ENCODE measurements at regions not wholly inside any gene's neighbourhood (a gene's known extent, or its start where the extent isn't known, plus 50 kb on each side); places are given as distances from the start of the nearest gene placed in this dataset.

- ATAC-seq (no peak), DNase-seq (no peak)
- H3K4me1 Mint-ChIP-seq (ENCODE audit: low read depth): no peaks in the 10 kb centered on the region
- H3K9me3 Mint-ChIP-seq (ENCODE audit: insufficient read depth): no peaks in the 10 kb centered on the region
- no peak overlapping the region for H3K4me3 Mint-ChIP-seq
- CTCF ChIA-PET: interaction anchor here (0.6 kb wide), 1 partner anchor 129 kb away, joined by 4 read pairs; no protein-coding TSS in a partner anchor
- POLR2A ChIA-PET: no interaction called here
- no peaks in the 10 kb centered on the region for H3K36me3 Mint-ChIP-seq (ENCODE audit: low read depth)
- H3K27me3 Mint-ChIP-seq (ENCODE audit: low read depth): no peaks in the 10 kb centered on the region
- no peak overlapping the region for H3K27ac Mint-ChIP-seq
Observed at GRCh38 chr5:18807256-18808149, 1173.2 kb downstream of the TAF11L14 start.

GRCh38 chr5:18811661-18812060, 1176.3 kb downstream of the CDH18 start:
- no peak overlapping the region for H3K27ac Mint-ChIP-seq
- POLR2A ChIA-PET: no interaction called here
- no peaks in the 10 kb centered on the region for H3K4me1 Mint-ChIP-seq (ENCODE audit: low read depth)
- H3K9me3 Mint-ChIP-seq (ENCODE audit: insufficient read depth): no peaks in the 10 kb centered on the region
- DNase-seq (no peak), ATAC-seq (no peak)
- H3K36me3 Mint-ChIP-seq (ENCODE audit: low read depth): no peaks in the 10 kb centered on the region
- no peak overlapping the region for H3K4me3 Mint-ChIP-seq
- H3K27me3 Mint-ChIP-seq (ENCODE audit: low read depth): no peaks in the 10 kb centered on the region
- CTCF ChIA-PET: no interaction called here

GRCh38 chr5:18828351-18828750, 1159.6 kb downstream of the CDH18 start:
- ChIA-PET POLR2A (no interaction called here), CTCF (no interaction called here)
- no peaks in the 10 kb centered on the region for H3K9me3 Mint-ChIP-seq (ENCODE audit: insufficient read depth)
- no peaks in the 10 kb centered on the region for H3K27me3 Mint-ChIP-seq (ENCODE audit: low read depth)
- no peak overlapping the region for H3K27ac Mint-ChIP-seq
- H3K36me3 Mint-ChIP-seq (ENCODE audit: low read depth): no peaks in the 10 kb centered on the region
- no peak for DNase-seq
- H3K4me1 Mint-ChIP-seq (ENCODE audit: low read depth): no peaks in the 10 kb centered on the region
- ATAC-seq: no peak
- no peak overlapping the region for H3K4me3 Mint-ChIP-seq

- Mint-ChIP-seq H3K27me3 (ENCODE audit: low read depth) (no peaks in the 10 kb centered on the region), H3K27ac (no peak overlapping the region), H3K4me3 (no peak overlapping the region), H3K36me3 (ENCODE audit: low read depth) (no peaks in the 10 kb centered on the region), H3K9me3 (ENCODE audit: insufficient read depth) (no peaks in the 10 kb centered on the region), H3K4me1 (ENCODE audit: low read depth) (no peaks in the 10 kb centered on the region)
- ATAC-seq (no peak), DNase-seq (no peak)
- CTCF ChIA-PET: no interaction called here
- POLR2A ChIA-PET: no interaction called here
Observed at GRCh38 chr5:18829539-18829938, 1158.5 kb downstream of the CDH18 start.

GRCh38 chr5:18850216-18850615, 1137.8 kb downstream of the CDH18 start:
- DNase-seq (no peak), ATAC-seq (no peak)
- Mint-ChIP-seq H3K36me3 (ENCODE audit: low read depth) (no peaks in the 10 kb centered on the region), H3K27me3 (ENCODE audit: low read depth) (no peaks in the 10 kb centered on the region), H3K4me1 (ENCODE audit: low read depth) (no peaks in the 10 kb centered on the region), H3K4me3 (no peak overlapping the region), H3K27ac (no peak overlapping the region), H3K9me3 (ENCODE audit: insufficient read depth) (no peaks in the 10 kb centered on the region)
- CTCF ChIA-PET: no interaction called here
- POLR2A ChIA-PET: no interaction called here

- Mint-ChIP-seq H3K36me3 (ENCODE audit: low read depth) (no peaks in the 10 kb centered on the region), H3K27me3 (ENCODE audit: low read depth) (no peaks in the 10 kb centered on the region), H3K4me3 (no peak overlapping the region), H3K27ac (no peak overlapping the region), H3K9me3 (ENCODE audit: insufficient read depth) (no peaks in the 10 kb centered on the region), H3K4me1 (ENCODE audit: low read depth) (no peaks in the 10 kb centered on the region)
- ChIA-PET POLR2A (no interaction called here), CTCF (no interaction called here)
- DNase-seq (no peak), ATAC-seq (no peak)
Observed at GRCh38 chr5:18872978-18873377, 1115.0 kb downstream of the CDH18 start.

- CTCF ChIA-PET: no interaction called here
- Mint-ChIP-seq H3K36me3 (ENCODE audit: low read depth) (no peaks in the 10 kb centered on the region), H3K27me3 (ENCODE audit: low read depth) (no peaks in the 10 kb centered on the region)
Observed at GRCh38 chr5:18876565-18876964, 1111.4 kb downstream of the CDH18 start.

GRCh38 chr5:18881615-18882014, 1106.4 kb downstream of the CDH18 start:
- Mint-ChIP-seq H3K9me3 (ENCODE audit: insufficient read depth) (no peaks in the 10 kb centered on the region), H3K27ac (no peak overlapping the region), H3K4me1 (ENCODE audit: low read depth) (no peaks in the 10 kb centered on the region), H3K27me3 (ENCODE audit: low read depth) (no peaks in the 10 kb centered on the region), H3K4me3 (no peak overlapping the region), H3K36me3 (ENCODE audit: low read depth) (no peaks in the 10 kb centered on the region)
- ATAC-seq: no peak
- no peak for DNase-seq
- ChIA-PET CTCF (no interaction called here), POLR2A (no interaction called here)

More at GRCh38 chr5:18876565-18876964, 1111.4 kb downstream of the CDH18 start:
- Mint-ChIP-seq H3K27ac (no peak overlapping the region), H3K9me3 (ENCODE audit: insufficient read depth) (no peaks in the 10 kb centered on the region), H3K4me1 (ENCODE audit: low read depth) (no peaks in the 10 kb centered on the region), H3K4me3 (no peak overlapping the region)
- ATAC-seq (no peak), DNase-seq (no peak)
- POLR2A ChIA-PET: no interaction called here

GRCh38 chr5:18882154-18882553, 1105.8 kb downstream of the CDH18 start:
- POLR2A ChIA-PET: no interaction called here
- CTCF ChIA-PET: no interaction called here
- Mint-ChIP-seq H3K36me3 (ENCODE audit: low read depth) (no peaks in the 10 kb centered on the region), H3K9me3 (ENCODE audit: insufficient read depth) (no peaks in the 10 kb centered on the region), H3K27me3 (ENCODE audit: low read depth) (no peaks in the 10 kb centered on the region), H3K4me1 (ENCODE audit: low read depth) (no peaks in the 10 kb centered on the region), H3K4me3 (no peak overlapping the region), H3K27ac (no peak overlapping the region)
- no peak for DNase-seq
- no peak for ATAC-seq

- H3K4me3 Mint-ChIP-seq: no peak overlapping the region
- H3K4me1 Mint-ChIP-seq (ENCODE audit: low read depth): no peaks in the 10 kb centered on the region
- DNase-seq (no peak), ATAC-seq (no peak)
- no peaks in the 10 kb centered on the region for H3K36me3 Mint-ChIP-seq (ENCODE audit: low read depth)
- no peaks in the 10 kb centered on the region for H3K9me3 Mint-ChIP-seq (ENCODE audit: insufficient read depth)
- POLR2A ChIA-PET: no interaction called here
- no peak overlapping the region for H3K27ac Mint-ChIP-seq
- CTCF ChIA-PET: no interaction called here
- no peaks in the 10 kb centered on the region for H3K27me3 Mint-ChIP-seq (ENCODE audit: low read depth)
Observed at GRCh38 chr5:18888821-18889220, 1099.2 kb downstream of the CDH18 start.

- H3K36me3 Mint-ChIP-seq (ENCODE audit: low read depth): no peaks in the 10 kb centered on the region
- ChIA-PET CTCF (no interaction called here), POLR2A (no interaction called here)
- no peak overlapping the region for H3K27ac Mint-ChIP-seq
- H3K9me3 Mint-ChIP-seq (ENCODE audit: insufficient read depth): no peaks in the 10 kb centered on the region
- H3K4me1 Mint-ChIP-seq (ENCODE audit: low read depth): no peaks in the 10 kb centered on the region
- H3K27me3 Mint-ChIP-seq (ENCODE audit: low read depth): no peaks in the 10 kb centered on the region
- no peak for DNase-seq
- ATAC-seq: no peak
- no peak overlapping the region for H3K4me3 Mint-ChIP-seq
Observed at GRCh38 chr5:18900644-18901043, 1087.4 kb downstream of the CDH18 start.

- Mint-ChIP-seq H3K36me3 (ENCODE audit: low read depth) (no peaks in the 10 kb centered on the region), H3K27ac (no peak overlapping the region), H3K4me1 (ENCODE audit: low read depth) (no peaks in the 10 kb centered on the region), H3K9me3 (ENCODE audit: insufficient read depth) (peaks cover 24% of the 10 kb centered on the region), H3K27me3 (ENCODE audit: low read depth) (no peaks in the 10 kb centered on the region), H3K4me3 (no peak overlapping the region)
- ATAC-seq: no peak
- DNase-seq: no peak
- POLR2A ChIA-PET: no interaction called here
- CTCF ChIA-PET: no interaction called here
Observed at GRCh38 chr5:18920966-18921365, 1067.0 kb downstream of the CDH18 start.

- Mint-ChIP-seq H3K4me3 (no peak overlapping the region), H3K9me3 (ENCODE audit: insufficient read depth) (peaks cover 4% of the 10 kb centered on the region), H3K4me1 (ENCODE audit: low read depth) (no peaks in the 10 kb centered on the region), H3K36me3 (ENCODE audit: low read depth) (no peaks in the 10 kb centered on the region), H3K27ac (no peak overlapping the region), H3K27me3 (ENCODE audit: low read depth) (no peaks in the 10 kb centered on the region)
- ChIA-PET POLR2A (no interaction called here), CTCF (no interaction called here)
- DNase-seq: no peak
- no peak for ATAC-seq
Observed at GRCh38 chr5:18932081-18932480, 1055.9 kb downstream of the CDH18 start.

Data from activated CD8-positive, alpha-beta T cell treated with anti-CD3 and anti-CD28 coated beads, Interleukin-2, amount 10 ng/mL, durations not matched to agents 7 days and 5 days (primary cell).